ENCODE measurements at regions not wholly inside any gene's neighbourhood (a gene's known extent, or its start where the extent isn't known, plus 50 kb on each side); places are given as distances from the start of the nearest gene placed in this dataset.
"Not testable (repeated sequence)": the region's sequence is repeated elsewhere in the genome, so short reads cannot be mapped to it uniquely, and the experiment has no call there.

- Histone ChIP-seq H3K36me3 (ENCODE audit: control insufficient read depth, insufficient read depth, low read length) (no peaks in the 10 kb centered on the region), H3K9ac (ENCODE audit: low read depth, low read length) (no peak overlapping the region), H3K4me3 (ENCODE audit: low read depth, low read length) (no peak overlapping the region), H3K9me3 (ENCODE audit: control insufficient read depth, insufficient read depth, low read length) (no peaks in the 10 kb centered on the region), H3K27me3 (ENCODE audit: control insufficient read depth, insufficient read depth, low read length) (no peaks in the 10 kb centered on the region), H3K4me1 (ENCODE audit: control insufficient read depth, insufficient read depth, low read length) (peaks cover 3% of the 10 kb centered on the region)
Observed at GRCh38 chr6:93017213-93017612, 402.1 kb downstream of the EPHA7 start.

- Histone ChIP-seq H3K27me3 (ENCODE audit: control insufficient read depth, insufficient read depth, low read length) (no peaks in the 10 kb centered on the region), H3K9me3 (ENCODE audit: control insufficient read depth, insufficient read depth, low read length) (no peaks in the 10 kb centered on the region)
Observed at GRCh38 chr6:93013054-93013453, 406.3 kb downstream of the EPHA7 start.

DNA sequence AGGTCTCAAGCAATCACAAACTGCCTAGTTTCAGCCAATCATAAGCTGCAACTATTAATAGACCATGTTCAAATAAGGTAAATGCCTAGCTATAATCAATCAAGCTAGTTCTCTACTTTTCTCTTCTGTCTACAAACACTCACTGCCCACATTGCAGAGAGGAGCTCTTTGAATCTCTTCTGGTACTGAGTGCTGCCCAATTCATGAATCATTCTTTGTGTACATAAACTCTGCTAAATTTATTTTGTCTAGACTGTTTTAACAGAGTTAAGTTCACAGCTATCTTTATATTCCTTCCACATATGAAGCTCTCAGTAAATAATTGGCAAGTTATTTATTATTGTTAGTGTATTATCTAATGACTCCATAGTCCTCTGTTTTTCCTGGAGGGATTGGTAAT is 411.0 kb downstream of the EPHA7 start:
- Histone ChIP-seq H3K9ac (ENCODE audit: low read depth, low read length) (no peak overlapping the region), H3K9me3 (ENCODE audit: control insufficient read depth, insufficient read depth, low read length) (no peaks in the 10 kb centered on the region), H3K4me3 (ENCODE audit: low read depth, low read length) (no peak overlapping the region), H3K4me1 (ENCODE audit: control insufficient read depth, insufficient read depth, low read length) (no peaks in the 10 kb centered on the region), H3K36me3 (ENCODE audit: control insufficient read depth, insufficient read depth, low read length) (no peaks in the 10 kb centered on the region), H3K27me3 (ENCODE audit: control insufficient read depth, insufficient read depth, low read length) (no peaks in the 10 kb centered on the region)

More at GRCh38 chr6:93013054-93013453, 406.3 kb downstream of the EPHA7 start:
- Histone ChIP-seq H3K4me1 (ENCODE audit: control insufficient read depth, insufficient read depth, low read length) (peaks cover 3% of the 10 kb centered on the region), H3K9ac (ENCODE audit: low read depth, low read length) (no peak overlapping the region), H3K36me3 (ENCODE audit: control insufficient read depth, insufficient read depth, low read length) (no peaks in the 10 kb centered on the region), H3K4me3 (ENCODE audit: low read depth, low read length) (no peak overlapping the region)

DNA sequence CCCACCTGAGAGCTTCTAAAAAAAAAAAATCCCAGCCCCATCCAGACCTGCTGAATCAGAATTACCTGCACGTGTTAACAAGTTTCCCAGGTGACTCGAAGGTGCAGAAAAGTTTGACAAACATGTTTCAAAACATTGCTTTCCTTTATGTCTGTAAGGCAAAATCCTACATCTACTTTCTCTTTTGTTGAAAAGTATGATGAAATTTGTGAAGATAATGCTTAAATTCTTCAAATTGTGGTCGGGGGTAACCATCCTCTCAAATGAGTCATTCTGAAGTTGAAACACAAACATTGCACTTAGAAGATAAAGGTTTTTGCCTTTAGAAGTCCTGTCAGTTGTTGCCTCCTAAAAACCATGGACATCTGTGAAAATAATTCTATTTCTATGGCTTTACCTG is 429.7 kb downstream of the EPHA7 start:
- Histone ChIP-seq H3K36me3 (ENCODE audit: control insufficient read depth, insufficient read depth, low read length) (no peaks in the 10 kb centered on the region), H3K27me3 (ENCODE audit: control insufficient read depth, insufficient read depth, low read length) (no peaks in the 10 kb centered on the region), H3K4me3 (ENCODE audit: low read depth, low read length) (no peak overlapping the region), H3K4me1 (ENCODE audit: control insufficient read depth, insufficient read depth, low read length) (no peaks in the 10 kb centered on the region), H3K9ac (ENCODE audit: low read depth, low read length) (no peak overlapping the region), H3K9me3 (ENCODE audit: control insufficient read depth, insufficient read depth, low read length) (no peaks in the 10 kb centered on the region)

- Histone ChIP-seq H3K9ac (ENCODE audit: low read depth, low read length) (no peak overlapping the region), H3K4me3 (ENCODE audit: low read depth, low read length) (no peak overlapping the region), H3K27me3 (ENCODE audit: control insufficient read depth, insufficient read depth, low read length) (no peaks in the 10 kb centered on the region), H3K9me3 (ENCODE audit: control insufficient read depth, insufficient read depth, low read length) (no peaks in the 10 kb centered on the region), H3K4me1 (ENCODE audit: control insufficient read depth, insufficient read depth, low read length) (no peaks in the 10 kb centered on the region), H3K36me3 (ENCODE audit: control insufficient read depth, insufficient read depth, low read length) (no peaks in the 10 kb centered on the region)
Observed at GRCh38 chr6:92979281-92979680, 440.1 kb downstream of the EPHA7 start.

GRCh38 chr6:92977018-92977417 is 442.3 kb downstream of the EPHA7 start:
- Histone ChIP-seq H3K4me1 (ENCODE audit: control insufficient read depth, insufficient read depth, low read length) (no peaks in the 10 kb centered on the region), H3K9me3 (ENCODE audit: control insufficient read depth, insufficient read depth, low read length) (no peaks in the 10 kb centered on the region), H3K9ac (ENCODE audit: low read depth, low read length) (no peak overlapping the region), H3K36me3 (ENCODE audit: control insufficient read depth, insufficient read depth, low read length) (no peaks in the 10 kb centered on the region), H3K4me3 (ENCODE audit: low read depth, low read length) (no peak overlapping the region), H3K27me3 (ENCODE audit: control insufficient read depth, insufficient read depth, low read length) (no peaks in the 10 kb centered on the region)

- H3K27me3 ChIP-seq (ENCODE audit: control insufficient read depth, insufficient read depth, low read length) = no peaks in the 10 kb centered on the region
- no peaks in the 10 kb centered on the region for H3K36me3 ChIP-seq (ENCODE audit: control insufficient read depth, insufficient read depth, low read length)
- H3K9me3 ChIP-seq (ENCODE audit: control insufficient read depth, insufficient read depth, low read length) = no peaks in the 10 kb centered on the region
- no peak overlapping the region for H3K4me3 ChIP-seq (ENCODE audit: low read depth, low read length)
- no peak overlapping the region for H3K9ac ChIP-seq (ENCODE audit: low read depth, low read length)
- H3K4me1 ChIP-seq (ENCODE audit: control insufficient read depth, insufficient read depth, low read length) = no peaks in the 10 kb centered on the region
Observed at GRCh38 chr6:92967362-92967761, 452.0 kb downstream of the EPHA7 start.

DNA sequence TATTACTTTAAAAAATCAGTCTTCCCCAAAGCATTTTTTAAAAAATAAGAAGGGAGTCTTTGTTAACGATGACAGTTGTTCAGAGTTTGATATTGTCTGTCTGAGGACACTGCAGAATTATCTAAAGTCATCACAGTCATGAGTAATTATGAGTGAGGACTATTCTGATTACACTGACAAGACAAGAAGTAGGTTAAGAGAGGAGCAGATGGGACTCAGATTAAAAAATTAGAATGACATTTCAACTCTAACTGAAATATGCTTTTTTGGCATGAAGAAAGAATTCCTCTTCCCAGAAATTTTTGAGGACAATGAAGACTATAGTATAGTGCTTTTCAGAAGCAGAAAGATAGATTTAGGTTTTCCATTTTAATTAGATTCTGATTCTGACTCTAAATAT is 456.5 kb downstream of the EPHA7 start:
- H3K4me1 ChIP-seq (ENCODE audit: control insufficient read depth, insufficient read depth, low read length) = no peaks in the 10 kb centered on the region
- no peaks in the 10 kb centered on the region for H3K27me3 ChIP-seq (ENCODE audit: control insufficient read depth, insufficient read depth, low read length)
- no peaks in the 10 kb centered on the region for H3K9me3 ChIP-seq (ENCODE audit: control insufficient read depth, insufficient read depth, low read length)
- H3K9ac ChIP-seq (ENCODE audit: low read depth, low read length) = no peak overlapping the region
- no peak overlapping the region for H3K4me3 ChIP-seq (ENCODE audit: low read depth, low read length)
- no peaks in the 10 kb centered on the region for H3K36me3 ChIP-seq (ENCODE audit: control insufficient read depth, insufficient read depth, low read length)

GRCh38 chr6:92952111-92952510 is 467.2 kb downstream of the EPHA7 start:
- not testable (repeated sequence) for H3K4me3 ChIP-seq (ENCODE audit: low read depth, low read length); H3K27me3 ChIP-seq (ENCODE audit: control insufficient read depth, insufficient read depth, low read length); H3K4me1 ChIP-seq (ENCODE audit: control insufficient read depth, insufficient read depth, low read length); H3K9me3 ChIP-seq (ENCODE audit: control insufficient read depth, insufficient read depth, low read length); H3K36me3 ChIP-seq (ENCODE audit: control insufficient read depth, insufficient read depth, low read length); H3K9ac ChIP-seq (ENCODE audit: low read depth, low read length)

- Histone ChIP-seq H3K9me3 (ENCODE audit: control insufficient read depth, insufficient read depth, low read length) (no peaks in the 10 kb centered on the region), H3K27me3 (ENCODE audit: control insufficient read depth, insufficient read depth, low read length) (no peaks in the 10 kb centered on the region), H3K4me1 (ENCODE audit: control insufficient read depth, insufficient read depth, low read length) (no peaks in the 10 kb centered on the region), H3K9ac (ENCODE audit: low read depth, low read length) (no peak overlapping the region), H3K36me3 (ENCODE audit: control insufficient read depth, insufficient read depth, low read length) (no peaks in the 10 kb centered on the region), H3K4me3 (ENCODE audit: low read depth, low read length) (no peak overlapping the region)
Observed at GRCh38 chr6:92945799-92946198, 473.6 kb downstream of the EPHA7 start.

DNA sequence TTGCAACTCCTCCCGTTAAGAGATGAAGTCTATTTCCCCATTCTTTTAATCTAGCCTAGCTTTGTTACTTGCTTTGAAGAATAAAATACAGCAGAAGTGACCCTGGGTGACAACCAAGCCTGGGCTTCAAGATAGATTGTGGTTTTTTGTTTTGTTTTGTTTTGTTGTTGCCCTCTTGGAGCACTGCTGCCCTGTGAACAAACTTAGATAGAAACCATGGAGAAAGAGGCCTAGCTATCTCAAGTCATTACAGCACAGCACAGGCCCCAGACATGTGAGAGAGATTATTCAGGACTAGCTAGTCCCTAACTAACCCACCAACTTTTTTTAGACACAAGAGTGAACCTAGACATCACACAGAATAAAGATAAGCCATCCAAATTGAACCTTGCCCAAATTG is 475.2 kb downstream of the EPHA7 start:
- Histone ChIP-seq H3K36me3 (ENCODE audit: control insufficient read depth, insufficient read depth, low read length) (no peaks in the 10 kb centered on the region), H3K27me3 (ENCODE audit: control insufficient read depth, insufficient read depth, low read length) (no peaks in the 10 kb centered on the region), H3K9ac (ENCODE audit: low read depth, low read length) (no peak overlapping the region), H3K4me1 (ENCODE audit: control insufficient read depth, insufficient read depth, low read length) (no peaks in the 10 kb centered on the region), H3K9me3 (ENCODE audit: control insufficient read depth, insufficient read depth, low read length) (no peaks in the 10 kb centered on the region), H3K4me3 (ENCODE audit: low read depth, low read length) (no peak overlapping the region)

- Histone ChIP-seq H3K36me3 (ENCODE audit: control insufficient read depth, insufficient read depth, low read length) (no peaks in the 10 kb centered on the region), H3K4me1 (ENCODE audit: control insufficient read depth, insufficient read depth, low read length) (no peaks in the 10 kb centered on the region), H3K4me3 (ENCODE audit: low read depth, low read length) (no peak overlapping the region), H3K9me3 (ENCODE audit: control insufficient read depth, insufficient read depth, low read length) (no peaks in the 10 kb centered on the region), H3K9ac (ENCODE audit: low read depth, low read length) (no peak overlapping the region), H3K27me3 (ENCODE audit: control insufficient read depth, insufficient read depth, low read length) (no peaks in the 10 kb centered on the region)
Observed at GRCh38 chr6:92942549-92942948, 476.8 kb downstream of the EPHA7 start.

GRCh38 chr6:92934625-92935024 is 484.7 kb downstream of the EPHA7 start:
- no peaks in the 10 kb centered on the region for H3K9me3 ChIP-seq (ENCODE audit: control insufficient read depth, insufficient read depth, low read length)
- H3K9ac ChIP-seq (ENCODE audit: low read depth, low read length) = no peak overlapping the region
- no peak overlapping the region for H3K4me3 ChIP-seq (ENCODE audit: low read depth, low read length)
- no peaks in the 10 kb centered on the region for H3K36me3 ChIP-seq (ENCODE audit: control insufficient read depth, insufficient read depth, low read length)
- H3K27me3 ChIP-seq (ENCODE audit: control insufficient read depth, insufficient read depth, low read length) = no peaks in the 10 kb centered on the region
- no peaks in the 10 kb centered on the region for H3K4me1 ChIP-seq (ENCODE audit: control insufficient read depth, insufficient read depth, low read length)
